H9 (cell line): ENCODE measurements at regions not wholly inside any gene's neighbourhood (a gene's known extent, or its start where the extent isn't known, plus 50 kb on each side); places are given as distances from the start of the nearest gene placed in this dataset.

Source experiments
- DNase-seq: peaks from one replicate; pipeline ENCODE4 v3.0.0-alpha.2; 2017
- H2AFZ ChIP-seq: one replicate; pipeline ENCODE4 v1.6.1; 2013; ENCODE audit warnings: mild to moderate bottlenecking, low read length, control low read depth, moderate library complexity
- H2AK5ac ChIP-seq: 2 replicates; pipeline ENCODE4 v1.6.1; 2013; ENCODE audit warnings: low read length, control low read depth, mixed read lengths; ENCODE audit not compliant: insufficient read length
- H2BK120ac ChIP-seq: one replicate; pipeline ENCODE4 v1.6.1; 2013; ENCODE audit warnings: low read depth, mild to moderate bottlenecking, low read length, control low read depth, inconsistent platforms; ENCODE audit not compliant: poor library complexity, severe bottlenecking
- H2BK12ac ChIP-seq: 2 replicates; pipeline ENCODE4 v1.6.1; 2013; ENCODE audit warnings: low read length, control low read depth, mixed read lengths, low read depth; ENCODE audit not compliant: insufficient read length
- H2BK15ac ChIP-seq: 2 replicates; pipeline ENCODE4 v1.6.1; 2013; ENCODE audit warnings: low read depth, low read length, control low read depth
- H2BK20ac ChIP-seq: one replicate; pipeline ENCODE4 v1.6.1; 2013; ENCODE audit warnings: low read depth, mild to moderate bottlenecking, low read length, control low read depth, inconsistent platforms; ENCODE audit not compliant: poor library complexity, severe bottlenecking
- H2BK5ac ChIP-seq: 2 replicates; pipeline ENCODE4 v1.6.1; 2013; ENCODE audit warnings: low read length, control low read depth, mixed read lengths; ENCODE audit not compliant: insufficient read length
- H3K14ac ChIP-seq: 2 replicates; pipeline ENCODE4 v1.6.1; 2013; ENCODE audit warnings: low read length, control low read depth; ENCODE audit not compliant: insufficient read depth
- H3K18ac ChIP-seq: 2 replicates; pipeline ENCODE4 v1.6.1; 2013; ENCODE audit warnings: low read depth, mild to moderate bottlenecking, mixed read lengths, low read length, control low read depth; ENCODE audit not compliant: insufficient read length
- H3K23ac ChIP-seq: 2 replicates; pipeline ENCODE4 v1.6.1; 2013; ENCODE audit warnings: low read length, control low read depth, mixed read lengths, low read depth; ENCODE audit not compliant: insufficient read length
- H3K23me2 ChIP-seq: 2 replicates; pipeline ENCODE4 v1.6.1; 2013; ENCODE audit warnings: low read depth, mild to moderate bottlenecking, mixed read lengths, low read length, control low read depth; ENCODE audit not compliant: insufficient read length, poor library complexity, severe bottlenecking
- H3K27ac ChIP-seq: 2 replicates; pipeline ENCODE4 v1.5.1; 2013; ENCODE audit warnings: low read length, control low read depth, mixed read lengths, low read depth; ENCODE audit not compliant: insufficient read length
- H3K27me3 ChIP-seq: 2 replicates; pipeline ENCODE4 v1.6.1; 2013; ENCODE audit warnings: low read length, control low read depth, inconsistent platforms; ENCODE audit not compliant: insufficient read depth
- H3K4ac ChIP-seq: 2 replicates; pipeline ENCODE4 v1.6.1; 2013; ENCODE audit warnings: low read depth, mild to moderate bottlenecking, control low read depth, inconsistent platforms, low read length, moderate library complexity
- H3K4me1 ChIP-seq: 2 replicates; pipeline ENCODE4 v1.6.1; 2013; ENCODE audit warnings: low read length, control low read depth, inconsistent platforms; ENCODE audit not compliant: insufficient read depth
- H3K4me2 ChIP-seq: 2 replicates; pipeline ENCODE4 v1.6.1; 2013; ENCODE audit warnings: low read length, control low read depth, mixed read lengths; ENCODE audit not compliant: insufficient read length, insufficient read depth
- H3K56ac ChIP-seq: 2 replicates; pipeline ENCODE4 v1.6.1; 2013; ENCODE audit warnings: low read depth, mild to moderate bottlenecking, mixed read lengths, low read length, control low read depth; ENCODE audit not compliant: insufficient read length
- H3K79me1 ChIP-seq: 2 replicates; pipeline ENCODE4 v1.6.1; 2013; ENCODE audit warnings: low read depth, mild to moderate bottlenecking, moderate library complexity, low read length, control low read depth, inconsistent platforms; ENCODE audit not compliant: insufficient read depth, poor library complexity, severe bottlenecking
- H3K79me2 ChIP-seq: 2 replicates; pipeline ENCODE4 v1.6.1; 2013; ENCODE audit warnings: low read length, control low read depth, inconsistent platforms; ENCODE audit not compliant: insufficient read depth
- H3K9ac ChIP-seq: 2 replicates; pipeline ENCODE4 v1.6.1; 2013; ENCODE audit warnings: low read length, control low read depth, mixed read lengths; ENCODE audit not compliant: insufficient read length; ENCODE audit errors: extremely low read depth
- H3K9me3 ChIP-seq: one replicate; pipeline ENCODE4 v1.6.1; 2013; ENCODE audit warnings: low read depth, low read length, inconsistent platforms; ENCODE audit not compliant: control insufficient read depth
- H3T11ph ChIP-seq: one replicate; pipeline ENCODE4 v1.6.1; 2013; ENCODE audit warnings: mild to moderate bottlenecking, low read length, control low read depth, inconsistent platforms
- H4K20me1 ChIP-seq: one replicate; pipeline ENCODE4 v1.6.1; 2013; ENCODE audit not compliant: control insufficient read depth, insufficient read length, insufficient read depth
- H4K5ac ChIP-seq: 2 replicates; pipeline ENCODE4 v1.6.1; 2013; ENCODE audit warnings: low read depth, mild to moderate bottlenecking, mixed read lengths, low read length, control low read depth; ENCODE audit not compliant: insufficient read length
- H4K8ac ChIP-seq: replicated peaks from 2 replicates; pipeline ENCODE4 v1.6.1; 2013; ENCODE audit warnings: low read length, control low read depth, mixed read lengths, low read depth; ENCODE audit not compliant: insufficient read length
- H4K91ac ChIP-seq: 2 replicates; pipeline ENCODE4 v1.6.1; 2013; ENCODE audit warnings: low read depth, mild to moderate bottlenecking, moderate library complexity, mixed read lengths, low read length, control low read depth; ENCODE audit not compliant: insufficient read length
- H3K27ac Mint-ChIP-seq, 3 experiments: 2 replicates in 2 of 3; 3 replicates in 1 of 3; pipeline ENCODE4 v1.8.0; 2020 to 2021; ENCODE audit warnings: mixed read lengths in 3 of 3, mild to moderate bottlenecking in 1 of 3, moderate library complexity in 1 of 3
- H3K27me3 Mint-ChIP-seq: 2 replicates; pipeline ENCODE4 v1.8.0; 2021; ENCODE audit warnings: low read depth, mild to moderate bottlenecking, moderate library complexity, mixed read lengths
- H3K36me3 Mint-ChIP-seq, 3 experiments: 2 replicates in 2 of 3; 3 replicates in 1 of 3; pipeline ENCODE4 v1.8.0; 2020 to 2021; ENCODE audit warnings: low read depth in 3 of 3, mixed read lengths in 3 of 3; ENCODE audit not compliant: insufficient read depth in 1 of 3
- H3K4me1 Mint-ChIP-seq, 2 experiments: 2 replicates each; pipeline ENCODE4 v1.8.0; 2020; ENCODE audit warnings: mixed read lengths in 2 of 2
- H3K4me3 Mint-ChIP-seq, 2 experiments: 2 replicates in 1 of 2; 3 replicates in 1 of 2; pipeline ENCODE4 v1.8.0; 2020 to 2021; ENCODE audit warnings: mild to moderate bottlenecking in 2 of 2, mixed read lengths in 2 of 2, moderate library complexity in 1 of 2
- H3K9me3 Mint-ChIP-seq, 2 experiments: 2 replicates in 1 of 2; 3 replicates in 1 of 2; pipeline ENCODE4 v1.8.0; 2020; ENCODE audit warnings: mild to moderate bottlenecking in 2 of 2, mixed read lengths in 2 of 2, moderate library complexity in 1 of 2
- CTCF ChIP-seq: fragments of 200-600 bp; sonication (generic); conservative IDR thresholded peaks from 3 replicates; pipeline ENCODE4 v1.8.0; 2021; ENCODE audit warnings: antibody characterized with exemption, mild to moderate bottlenecking
- WGBS: extraction: QIAGEN DNeasy Blood & Tissue Kit; methylation state at CpG from one replicate; pipeline ENCODE4 v1.1.7; 2013; ENCODE audit warnings: missing lambda C conversion rate, low lambda C conversion rate, mixed read lengths; ENCODE audit not compliant: insufficient read length; ENCODE audit errors: extremely low coverage; 5-methylcytosine and 5-hydroxymethylcytosine counted together

- Mint-ChIP-seq H3K9me3 (peaks cover 3 to 8% of the 10 kb centered on the region in 2 experiments; a peak in 3 of 5 replicates), H3K4me3 (no peak overlapping the region), H3K27ac (no peak overlapping the region; a peak in 1 of 7 replicates), H3K4me1 (peaks cover 24 to 44% of the 10 kb centered on the region in 2 experiments), H3K27me3 (no peaks in the 10 kb centered on the region), H3K36me3 (peaks cover 2 to 12% (median 2%) of the 10 kb centered on the region in 3 experiments; a peak in 5 of 7 replicates)
- H3K79me2 ChIP-seq, result no peaks in the 10 kb centered on the region
- no peaks in the 10 kb centered on the region for H3K27me3 ChIP-seq
- H3K18ac ChIP-seq, result no peak overlapping the region
- H3T11ph ChIP-seq, result no peak overlapping the region
- H3K27ac ChIP-seq, result no peak overlapping the region
- H3K23me2 ChIP-seq, result no peaks in the 10 kb centered on the region
- H2BK20ac ChIP-seq, result no peak overlapping the region
- no peak overlapping the region for H4K91ac ChIP-seq
- no peaks in the 10 kb centered on the region for H4K20me1 ChIP-seq
- no peak overlapping the region for H3K23ac ChIP-seq
- no peak overlapping the region for H2BK12ac ChIP-seq
- no peak overlapping the region for H2AFZ ChIP-seq
- no peak overlapping the region for H2BK15ac ChIP-seq
- no peak overlapping the region for H4K5ac ChIP-seq
- peaks cover 7% of the 10 kb centered on the region; the same call in 1 of the 2 replicates for H3K4me1 ChIP-seq
- H3K56ac ChIP-seq, result no peak overlapping the region
- H4K8ac ChIP-seq, result no peak overlapping the region
- TF ChIP-seq CTCF, result no peak
- no CpG with 5 or more reads among the region's 2 CpGs for WGBS
- no peak overlapping the region for H2AK5ac ChIP-seq
- H3K14ac ChIP-seq, result no peak overlapping the region
- H2BK120ac ChIP-seq, result no peak overlapping the region
- no peaks in the 10 kb centered on the region for H3K79me1 ChIP-seq
- H3K9me3 ChIP-seq, result no peaks in the 10 kb centered on the region
- no peak overlapping the region for H3K9ac ChIP-seq
- no peak for DNase-seq
- no peak overlapping the region for H3K4ac ChIP-seq
- no peak overlapping the region for H3K4me2 ChIP-seq
- no peak overlapping the region for H2BK5ac ChIP-seq
These were observed 144.3 kb upstream of the TFPI start for GRCh38 chr2:187698374-187699110.
